ENCODE measurements at regions not wholly inside any gene's neighbourhood (a gene's known extent, or its start where the extent isn't known, plus 50 kb on each side); places are given as distances from the start of the nearest gene placed in this dataset.
"Not testable (repeated sequence)": the region's sequence is repeated elsewhere in the genome, so short reads cannot be mapped to it uniquely, and the experiment has no call there.

DNA sequence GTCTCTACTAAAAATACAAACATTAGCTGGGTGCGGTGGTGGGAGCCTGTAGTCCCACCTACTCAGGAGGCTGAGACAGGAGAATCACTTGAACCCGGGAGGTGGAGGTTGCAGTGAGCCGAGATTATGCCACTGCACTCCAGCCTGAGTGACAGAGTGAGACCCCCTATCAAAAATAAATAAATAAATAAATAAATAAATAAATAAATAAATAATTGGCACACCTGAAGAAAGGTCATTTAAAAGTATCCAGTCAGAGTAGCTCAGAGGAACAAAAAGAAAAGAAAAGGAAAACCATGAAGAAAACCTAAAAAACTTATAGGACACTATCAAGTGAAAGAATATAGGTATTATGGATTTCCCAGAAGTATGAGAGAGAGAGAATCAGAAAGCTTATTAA lies 330.1 kb upstream of the AR start:
- DNase-seq (ENCODE audit: low spot score) = not testable (repeated sequence)

DNA sequence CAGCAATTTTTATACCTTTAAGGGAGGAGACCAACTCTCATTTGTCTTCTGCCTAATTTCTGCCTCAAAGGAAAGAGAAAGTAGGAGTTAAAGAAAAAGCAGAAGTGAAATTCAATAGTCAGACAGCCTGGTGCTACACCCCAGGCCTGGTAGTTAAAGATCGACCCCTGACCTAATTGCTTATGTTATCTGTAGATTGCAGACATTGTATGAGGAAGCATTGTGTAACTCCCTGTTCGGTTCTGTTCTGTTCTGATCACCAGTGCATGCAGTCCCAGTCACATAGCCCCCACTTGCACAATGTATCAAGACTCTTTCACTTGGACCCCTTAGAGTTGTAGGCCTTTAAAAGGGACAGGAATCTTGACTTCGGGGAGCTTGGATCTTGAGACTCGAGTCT lies 335.9 kb upstream of the AR start:
- no peak for DNase-seq (ENCODE audit: low spot score)

DNA sequence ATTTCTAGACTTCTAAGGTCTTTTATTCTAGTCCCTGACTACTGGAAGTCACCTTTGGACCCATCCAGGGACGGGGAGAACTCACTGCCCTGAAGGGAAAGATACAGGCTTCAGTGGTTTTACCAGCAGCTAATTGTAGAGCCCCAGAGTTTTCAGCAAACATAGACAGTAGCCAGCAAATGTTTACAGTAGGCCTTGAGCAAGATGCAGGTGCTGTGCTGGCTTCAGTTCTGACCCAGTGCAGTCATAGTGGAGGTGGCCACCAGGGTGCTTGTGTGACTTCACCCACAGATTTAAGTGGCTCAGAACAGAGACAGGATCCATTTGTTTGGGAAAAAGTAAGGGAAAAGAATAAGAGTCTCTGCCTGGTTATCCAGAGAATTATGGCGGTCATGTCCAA lies 384.4 kb upstream of the AR start:
- DNase-seq (ENCODE audit: low spot score) = no peak

DNA sequence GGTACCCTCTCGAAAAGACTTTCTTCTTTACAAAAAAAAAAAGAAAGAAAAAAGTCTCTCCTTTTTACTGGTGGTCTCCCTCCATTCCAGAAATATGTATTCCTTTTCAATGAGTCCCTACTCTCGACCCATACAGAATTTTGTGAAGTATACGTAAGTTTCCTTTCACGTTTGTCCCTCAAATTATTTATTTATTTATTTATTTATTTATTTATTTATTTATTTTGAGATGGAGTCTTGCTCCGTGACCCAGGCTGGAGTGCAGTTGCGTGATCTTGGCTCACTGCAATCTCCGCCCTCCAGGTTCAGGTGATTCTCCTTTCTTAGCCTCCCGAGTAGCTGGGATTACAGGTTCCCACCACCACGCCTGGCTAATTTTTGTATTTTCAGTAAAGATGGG lies 429.2 kb upstream of the AR start:
- no peak for DNase-seq (ENCODE audit: low spot score)

DNA sequence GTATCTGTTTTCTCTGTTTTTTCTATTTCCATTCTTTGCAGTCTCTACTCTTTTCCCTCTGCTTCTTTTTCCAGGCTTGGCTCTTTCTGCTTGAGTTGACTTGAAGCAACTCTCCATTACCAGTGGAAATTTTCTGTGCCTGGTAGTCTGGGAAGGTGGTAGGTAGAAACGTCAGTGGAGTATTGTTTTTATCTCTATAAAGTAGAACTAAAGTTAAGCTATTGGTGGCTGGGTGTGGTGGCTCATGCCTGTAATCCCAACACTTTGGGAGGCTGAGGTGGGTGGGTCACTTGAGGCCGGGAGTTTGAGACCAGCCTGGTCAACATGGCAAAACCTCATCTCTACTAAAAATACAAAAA lies 438.1 kb upstream of the AR start:
- no peak for DNase-seq (ENCODE audit: low spot score)

DNA sequence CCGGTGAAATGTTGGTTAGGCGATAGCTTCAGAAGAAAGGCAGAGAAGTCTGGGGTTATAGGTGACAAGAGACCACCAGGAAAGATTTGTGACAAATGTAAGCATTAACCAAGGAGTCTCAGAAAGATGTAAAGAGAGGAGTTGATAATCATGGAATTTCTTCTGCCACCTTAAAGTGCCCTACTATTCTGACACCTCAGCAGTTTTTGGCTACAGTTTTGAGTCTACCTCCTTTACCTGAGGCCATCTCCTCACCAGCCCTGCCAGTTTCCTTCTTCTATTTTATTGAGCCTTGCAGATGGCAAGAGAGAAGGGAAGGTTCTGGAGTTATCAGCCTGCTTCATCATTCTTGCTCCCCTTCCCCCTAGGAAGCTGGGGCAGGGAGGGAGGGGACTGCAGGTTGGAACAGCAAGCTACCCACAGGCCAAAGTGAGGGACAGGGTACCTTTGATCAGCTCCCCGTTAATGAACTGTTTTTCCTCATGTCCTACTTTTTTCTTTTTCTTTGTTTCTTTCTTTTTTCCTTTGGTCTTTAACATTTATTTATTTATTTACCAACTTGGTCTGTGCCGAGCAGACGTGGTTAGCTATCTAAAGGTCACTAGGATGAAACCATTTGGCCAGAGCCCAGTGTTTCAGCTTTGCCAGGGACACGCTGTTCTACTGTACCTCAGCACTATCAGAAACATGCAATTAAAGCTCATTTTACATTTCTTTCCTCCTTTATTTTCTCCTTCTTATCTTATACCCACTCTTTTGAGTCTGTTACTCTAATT lies 438.7 kb upstream of the AR start:
- DNase-seq (ENCODE audit: low spot score) = no peak

DNA sequence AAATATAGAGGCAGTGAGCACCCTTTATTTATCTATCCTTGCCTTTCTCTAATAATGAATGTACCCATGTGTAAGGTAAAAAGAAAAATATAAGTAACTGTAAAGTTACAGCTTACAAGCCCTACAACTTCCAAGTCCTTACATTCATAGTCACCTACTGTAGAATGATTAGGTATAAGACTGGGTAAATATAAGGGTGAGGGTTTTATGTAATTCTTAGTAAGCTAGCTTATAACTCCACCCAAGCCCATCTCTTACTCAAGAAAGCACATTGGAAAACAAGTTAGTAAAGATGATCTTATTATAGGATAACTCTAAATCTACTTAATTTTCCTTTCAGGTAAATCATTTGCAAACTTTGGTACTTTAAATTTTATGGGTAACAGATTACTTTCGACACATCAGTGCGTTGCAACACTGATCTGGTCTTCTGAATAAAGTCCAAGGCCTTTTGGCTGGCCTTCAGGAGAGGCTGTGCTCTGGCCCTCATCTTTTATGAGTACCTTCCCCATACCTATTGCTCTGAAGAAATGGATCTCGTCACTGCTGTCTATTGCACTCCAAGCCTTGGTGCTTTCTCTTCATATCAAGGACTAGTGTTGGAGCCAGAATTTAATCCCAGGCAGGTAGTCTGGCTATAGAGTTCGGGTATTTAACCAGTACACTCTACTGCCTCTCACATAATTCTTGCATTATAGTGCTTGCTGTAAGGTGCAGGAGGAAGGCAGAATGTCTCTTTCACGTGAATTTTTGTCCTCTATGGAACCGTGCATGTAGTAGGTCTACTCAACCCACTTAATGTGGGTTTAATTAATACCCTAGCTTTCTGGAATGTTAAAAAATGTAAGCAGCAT lies 443.6 kb upstream of the AR start:
- DNase-seq (ENCODE audit: low spot score) = no peak

DNA sequence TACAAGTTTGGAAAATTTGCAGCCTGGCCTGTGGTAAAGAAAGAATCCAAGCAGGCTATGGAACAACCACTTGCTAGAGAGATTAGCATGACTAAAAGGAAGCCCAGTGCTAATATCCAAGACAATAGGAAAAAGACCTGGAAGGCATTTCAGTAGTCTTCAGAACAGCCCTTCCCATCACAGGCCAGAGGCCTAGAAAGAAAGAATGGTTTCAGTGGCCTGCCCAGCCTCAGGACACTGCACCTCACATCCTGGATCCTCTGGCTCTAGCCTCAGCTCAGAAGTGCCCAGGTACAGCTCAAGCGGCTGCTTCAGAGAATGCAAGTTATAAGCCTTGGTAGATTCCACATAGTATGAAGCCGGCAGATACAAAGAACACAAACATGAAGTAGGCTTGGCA lies 449.8 kb upstream of the AR start:
- no peak for DNase-seq (ENCODE audit: low spot score)

DNA sequence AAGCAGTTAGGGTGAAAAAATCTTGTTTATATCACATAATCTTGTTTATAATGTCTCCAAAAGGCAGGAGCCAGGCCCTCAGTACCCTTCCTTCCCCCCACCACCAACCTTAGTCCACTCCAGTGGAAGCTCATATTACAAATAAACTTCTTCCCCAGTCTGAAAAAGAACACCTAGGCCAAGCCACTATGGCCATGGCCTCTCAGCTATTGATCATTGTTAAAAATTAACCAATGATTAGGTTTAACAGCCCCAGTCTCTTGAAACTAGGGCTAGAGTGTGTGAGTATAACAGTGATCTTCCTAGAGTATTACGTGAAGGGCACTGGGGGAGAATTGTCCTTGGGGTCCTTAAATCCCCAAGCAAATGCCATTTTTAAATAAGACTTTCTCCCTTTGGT lies 411.9 kb upstream of the EDA2R start:
- no peak for DNase-seq (ENCODE audit: low spot score)

DNA sequence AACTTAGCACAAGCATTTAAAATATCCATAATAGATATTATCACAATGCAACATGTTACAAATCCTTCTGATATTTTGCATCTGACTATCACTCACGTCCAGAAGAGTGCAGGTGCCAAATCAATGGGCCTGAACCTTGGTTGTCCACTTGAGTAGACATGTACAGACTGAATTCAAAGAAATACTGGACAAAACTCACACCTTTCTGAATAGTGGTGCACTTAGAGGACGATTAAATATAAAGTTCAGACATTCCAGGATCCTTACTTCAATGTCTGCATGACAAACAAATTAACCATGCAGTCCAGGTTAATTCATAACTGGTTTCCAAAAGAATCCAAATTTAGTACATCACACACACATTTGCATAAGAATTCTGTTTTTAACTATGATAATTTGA lies 406.0 kb upstream of the EDA2R start:
- DNase-seq (ENCODE audit: low spot score) = no peak

DNA sequence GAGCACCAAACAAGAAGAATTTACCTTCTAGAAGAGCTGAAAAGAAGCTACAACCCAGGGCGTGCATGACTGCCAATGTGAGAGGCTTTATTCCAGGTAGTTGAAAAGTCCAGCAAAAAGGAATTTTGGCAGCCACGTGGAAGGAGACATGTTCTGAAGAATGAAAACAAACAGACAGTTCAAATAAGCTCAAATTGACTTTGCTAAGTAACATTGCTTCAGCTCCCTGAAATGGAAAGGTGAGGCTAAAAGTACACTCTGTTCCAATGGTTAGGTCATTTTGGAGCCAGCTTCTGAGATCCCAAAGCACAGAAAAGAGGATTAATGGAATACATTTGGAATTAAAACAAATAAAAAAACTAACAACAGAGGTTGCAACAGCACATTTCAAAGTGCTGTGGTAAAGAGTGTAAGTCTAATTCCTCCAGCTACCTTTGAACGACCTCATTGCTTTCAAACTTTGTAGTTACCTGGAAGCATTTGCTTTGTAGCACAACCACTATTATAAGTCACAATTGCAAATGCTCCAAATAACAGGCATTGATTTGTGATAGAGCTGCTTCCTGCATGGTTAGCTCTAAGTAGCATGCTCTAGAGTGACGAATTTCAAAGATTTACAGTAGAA lies 405.3 kb upstream of the EDA2R start:
- no peak for DNase-seq (ENCODE audit: low spot score)

DNA sequence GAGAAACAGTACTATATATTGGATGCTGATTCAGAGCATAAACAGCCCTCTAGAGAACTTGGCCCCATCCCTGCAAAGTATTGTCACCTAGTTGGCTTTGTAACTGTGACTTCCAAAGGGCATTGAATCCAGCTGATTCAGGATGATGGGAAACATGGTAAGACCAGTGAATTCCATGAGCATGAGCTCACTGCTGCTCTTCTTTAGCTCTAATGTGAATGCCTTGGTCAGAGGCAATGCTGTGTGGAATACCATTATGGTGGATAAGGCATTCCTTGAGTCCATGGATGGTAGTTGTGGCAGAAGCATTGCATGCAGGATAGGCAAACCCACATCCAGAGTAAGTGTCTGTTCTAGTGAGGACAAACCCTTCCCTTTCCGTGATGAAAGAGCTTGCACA lies 365.6 kb upstream of the EDA2R start:
- DNase-seq (ENCODE audit: low spot score) = no peak

DNA sequence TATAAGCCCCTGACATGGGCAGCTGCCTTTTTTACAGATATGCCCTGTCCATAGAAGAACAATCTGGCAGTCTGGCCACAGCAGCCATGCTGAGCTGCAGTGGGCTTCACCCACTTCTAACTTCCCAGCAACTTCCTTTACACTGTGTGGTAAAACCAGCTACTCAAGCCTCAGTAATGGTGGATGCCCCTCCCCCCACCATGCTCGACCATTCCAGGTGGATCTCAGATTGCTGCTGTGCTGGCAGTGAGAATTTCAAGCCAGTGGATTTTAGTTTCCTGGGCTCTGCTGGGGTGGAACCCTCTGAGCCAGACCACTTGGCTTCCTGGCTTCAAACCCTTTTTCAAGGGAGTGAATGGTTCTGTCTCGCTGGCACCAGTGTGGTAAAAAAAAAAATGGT lies 355.9 kb upstream of the EDA2R start:
- DNase-seq (ENCODE audit: low spot score) = no peak

DNA sequence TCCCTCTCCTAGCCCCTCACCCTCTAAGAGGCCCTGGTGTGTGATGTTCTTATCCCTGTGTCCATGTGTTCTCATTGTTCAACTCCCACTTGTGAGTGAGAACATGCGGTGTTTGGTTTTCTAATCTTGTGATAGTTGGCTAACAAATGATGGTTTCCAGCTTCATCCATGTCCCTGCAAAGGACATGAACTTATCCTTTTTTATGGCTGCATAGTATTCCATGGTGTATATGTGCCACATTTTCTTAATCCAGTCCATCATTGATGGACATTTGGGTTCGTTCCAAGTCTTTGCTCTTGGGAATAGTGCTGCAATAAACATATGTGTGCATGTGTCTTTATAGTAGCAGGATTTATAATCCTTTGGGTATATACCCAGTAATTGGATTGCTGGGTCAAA lies 353.2 kb upstream of the EDA2R start:
- DNase-seq (ENCODE audit: low spot score) = not testable (repeated sequence)

DNA sequence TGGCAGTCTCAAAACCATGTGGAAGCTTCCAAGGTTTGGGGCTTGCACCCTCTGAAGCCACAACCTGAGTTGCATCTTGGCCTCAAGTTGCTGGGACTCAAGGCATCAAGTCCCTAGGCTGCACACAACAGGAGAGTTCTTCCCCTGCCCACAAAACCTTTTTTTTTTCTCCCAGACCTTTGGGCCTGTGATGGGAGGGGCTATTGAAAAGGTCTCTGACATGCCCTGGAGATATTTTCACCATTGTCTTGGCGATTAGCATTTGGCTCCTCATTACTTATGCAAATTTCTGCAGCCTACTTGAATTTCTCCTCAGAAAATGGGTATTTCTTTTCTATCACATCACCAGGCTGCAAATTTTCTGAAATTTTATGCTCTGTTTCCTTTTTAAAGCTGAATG lies 349.5 kb upstream of the EDA2R start:
- no peak for DNase-seq (ENCODE audit: low spot score)

DNA sequence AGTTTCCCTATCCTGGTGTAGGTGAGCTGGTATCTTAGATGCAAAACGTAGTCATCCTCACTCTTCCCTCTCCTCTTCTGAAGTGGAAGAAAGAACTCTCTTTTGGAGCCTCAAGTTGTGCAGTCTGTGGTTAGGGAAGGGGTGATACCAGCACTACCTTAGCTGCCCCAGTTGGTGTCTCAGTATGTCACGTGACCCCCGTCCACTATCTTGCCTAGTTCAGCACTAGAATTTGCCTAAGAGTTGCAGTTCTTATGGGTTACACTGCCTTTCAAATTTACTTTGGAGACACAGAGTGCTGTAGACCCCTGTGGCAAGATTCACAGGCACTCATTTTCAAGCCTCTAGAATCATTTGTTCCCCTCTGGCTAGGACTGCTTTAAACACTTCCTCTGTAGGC lies 322.8 kb upstream of the EDA2R start:
- no peak for DNase-seq (ENCODE audit: low spot score)

DNA sequence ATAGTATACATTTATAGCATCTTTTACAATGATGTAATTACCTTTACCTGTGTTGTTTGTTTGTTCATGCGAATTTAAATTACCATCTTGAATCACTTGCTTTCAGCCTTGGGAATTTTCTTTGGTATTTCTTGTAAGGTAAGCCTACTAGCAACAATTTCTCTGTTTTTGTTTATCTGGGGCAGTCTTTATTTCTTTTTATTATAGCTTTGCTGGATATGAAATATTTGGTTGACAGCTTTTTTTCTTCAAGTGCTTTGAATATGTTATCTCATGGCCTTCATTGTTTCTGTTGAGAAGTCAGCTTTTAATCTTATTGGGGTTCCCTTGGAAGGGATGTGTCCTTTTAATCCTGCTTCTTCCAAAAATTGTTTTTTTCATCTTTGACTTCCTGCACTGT lies 292.8 kb upstream of the EDA2R start:
- DNase-seq (ENCODE audit: low spot score) = no peak

DNA sequence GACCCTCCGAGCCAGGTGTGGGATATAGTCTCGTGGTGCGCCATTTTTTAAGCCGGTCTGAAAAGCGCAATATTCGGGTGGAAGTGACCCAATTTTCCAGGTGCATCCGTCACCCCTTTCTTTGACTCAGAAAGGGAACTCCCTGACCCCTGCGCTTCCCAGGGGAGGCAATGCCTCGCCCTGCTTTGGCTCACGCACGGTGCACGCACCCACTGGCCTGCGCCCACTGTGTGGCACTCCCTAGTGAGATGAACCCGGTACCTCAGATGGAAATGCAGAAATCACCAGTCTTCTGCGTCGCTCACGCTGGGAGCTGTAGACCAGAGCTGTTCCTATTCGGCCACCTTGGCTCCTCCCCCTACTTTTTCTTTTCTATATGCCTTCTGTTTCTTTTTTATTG lies 291.6 kb upstream of the EDA2R start:
- not testable (repeated sequence) for DNase-seq (ENCODE audit: low spot score)

DNA sequence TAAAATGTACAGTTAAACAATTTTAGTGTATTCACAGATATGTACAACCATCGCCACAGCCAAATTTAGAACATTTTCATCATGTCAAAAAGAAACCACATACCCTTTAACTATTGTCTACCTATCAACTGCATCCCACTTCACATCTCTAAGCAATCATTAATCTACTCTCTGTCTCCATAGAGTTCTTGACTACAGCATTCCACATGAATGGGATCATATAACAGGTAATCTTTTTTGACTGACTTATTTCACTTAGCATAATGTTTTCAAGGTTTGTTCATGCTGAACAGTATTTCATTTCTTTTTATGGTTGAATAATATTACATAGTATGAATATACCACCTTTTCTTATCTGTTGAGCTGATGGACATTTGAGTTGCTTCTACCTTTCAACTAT lies 281.4 kb upstream of the EDA2R start:
- DNase-seq (ENCODE audit: low spot score) = no peak

DNA sequence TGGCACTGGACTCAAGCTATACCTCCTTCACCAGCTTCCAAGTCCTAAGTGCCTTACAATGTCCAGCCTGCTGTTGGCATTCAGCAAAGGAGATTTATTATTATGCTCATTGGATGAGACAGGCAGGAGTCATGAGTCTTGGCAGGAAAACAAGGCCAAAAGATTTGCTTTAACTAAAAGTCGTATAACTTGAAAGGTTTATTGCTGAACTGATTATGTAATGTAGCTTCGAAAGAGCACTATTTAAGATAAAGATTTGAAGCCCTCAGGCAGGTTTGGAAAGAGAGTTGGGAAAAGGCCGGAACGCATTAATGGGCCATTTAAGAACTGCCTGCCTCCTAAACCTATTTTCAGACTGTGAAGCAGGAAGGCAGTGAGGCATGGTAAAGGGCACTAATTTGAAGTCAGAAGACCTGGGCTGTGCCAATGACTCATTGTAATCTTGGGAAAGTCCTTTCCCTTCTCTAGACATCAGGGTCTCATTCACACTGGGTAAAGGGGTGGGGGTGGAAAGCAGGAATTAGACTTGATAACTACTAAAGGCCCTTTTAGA lies 280.5 kb upstream of the EDA2R start:
- no peak for DNase-seq (ENCODE audit: low spot score)

DNA sequence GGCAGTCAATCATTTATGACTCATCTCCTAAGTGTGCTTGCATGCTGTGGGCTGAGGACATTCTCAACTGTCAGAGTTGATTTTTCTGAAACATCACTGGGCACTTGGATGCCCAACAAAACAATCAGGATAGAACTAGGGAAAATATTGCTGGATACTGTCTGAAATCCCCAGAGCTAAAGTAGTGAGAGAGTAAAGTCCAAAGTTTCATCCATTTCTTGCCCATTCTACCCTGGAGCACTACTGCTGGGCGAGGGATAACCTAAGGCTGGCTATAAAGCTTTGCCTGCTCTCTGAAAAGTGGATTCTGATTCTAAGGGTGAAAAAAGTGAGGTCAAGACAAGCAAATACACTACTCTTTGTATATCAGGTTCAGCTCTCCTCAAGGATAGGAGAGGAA lies 279.6 kb upstream of the EDA2R start:
- DNase-seq (ENCODE audit: low spot score) = no peak

DNA sequence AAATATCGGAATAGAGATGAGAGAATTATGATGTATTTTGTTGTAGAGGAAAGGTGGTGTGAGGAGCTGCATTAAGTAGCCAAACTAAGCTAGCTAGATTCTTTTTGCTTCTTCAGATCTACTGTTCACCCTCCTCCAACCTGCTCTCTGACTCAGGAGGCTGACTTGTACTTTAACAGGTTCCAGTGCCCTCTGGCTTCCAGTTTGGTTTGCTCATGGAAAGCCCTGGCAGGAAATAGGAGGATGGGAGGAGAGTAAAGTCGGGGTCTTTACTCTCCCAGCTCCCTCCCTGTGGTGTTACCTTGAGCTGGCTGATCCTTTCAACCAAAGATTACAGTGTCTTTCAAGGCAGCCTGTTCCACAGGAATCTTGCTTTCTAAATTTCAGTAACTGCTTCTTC lies 277.0 kb upstream of the EDA2R start:
- DNase-seq (ENCODE audit: low spot score) = no peak

DNA sequence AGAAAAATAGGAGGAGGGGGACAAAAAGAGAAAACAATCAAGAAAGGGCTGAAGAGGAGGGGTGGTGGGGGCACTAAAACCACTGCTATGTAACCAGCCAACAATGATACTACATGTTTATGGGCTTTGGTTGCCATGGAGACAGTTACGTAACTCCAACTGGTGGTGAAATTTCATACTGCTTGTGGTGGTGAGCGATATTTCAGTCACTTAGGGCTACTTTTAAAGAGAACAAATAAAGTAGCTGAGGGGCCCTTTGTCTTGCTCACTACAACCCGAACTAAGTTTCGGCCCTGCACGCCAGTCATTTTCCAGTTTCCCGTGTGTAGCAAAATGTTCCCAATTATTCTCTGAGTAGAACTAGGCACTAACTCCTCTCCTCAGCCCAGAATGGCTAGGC lies 275.2 kb upstream of the EDA2R start:
- DNase-seq (ENCODE audit: low spot score) = no peak

Data from LoVo (cell line).